Lower leg skin (tissue), 3 donors: ENCODE measurements at regions not wholly inside any gene's neighbourhood (a gene's known extent, or its start where the extent isn't known, plus 50 kb on each side); places are given as distances from the start of the nearest gene placed in this dataset.

ENCODE experiments used
- POLR2A ChIP-seq, 2 donors: fragments of 450-650 bp; IDR thresholded peaks; one replicate each; pipeline ENCODE4 v1.6.1; 2016 to 2017; ENCODE audit warnings: antibody characterized with exemption in 2 of 2, mild to moderate bottlenecking in 1 of 2, moderate library complexity in 1 of 2
- TF ChIP-seq, protein P1 (sequence below), 3 donors: fragments of 450-650 bp; IDR thresholded peaks; one replicate each; pipeline ENCODE4 v1.5.1; 2016; ENCODE audit warnings: antibody characterized with exemption in 3 of 3, mild to moderate bottlenecking in 3 of 3, moderate library complexity in 2 of 3

DNA sequence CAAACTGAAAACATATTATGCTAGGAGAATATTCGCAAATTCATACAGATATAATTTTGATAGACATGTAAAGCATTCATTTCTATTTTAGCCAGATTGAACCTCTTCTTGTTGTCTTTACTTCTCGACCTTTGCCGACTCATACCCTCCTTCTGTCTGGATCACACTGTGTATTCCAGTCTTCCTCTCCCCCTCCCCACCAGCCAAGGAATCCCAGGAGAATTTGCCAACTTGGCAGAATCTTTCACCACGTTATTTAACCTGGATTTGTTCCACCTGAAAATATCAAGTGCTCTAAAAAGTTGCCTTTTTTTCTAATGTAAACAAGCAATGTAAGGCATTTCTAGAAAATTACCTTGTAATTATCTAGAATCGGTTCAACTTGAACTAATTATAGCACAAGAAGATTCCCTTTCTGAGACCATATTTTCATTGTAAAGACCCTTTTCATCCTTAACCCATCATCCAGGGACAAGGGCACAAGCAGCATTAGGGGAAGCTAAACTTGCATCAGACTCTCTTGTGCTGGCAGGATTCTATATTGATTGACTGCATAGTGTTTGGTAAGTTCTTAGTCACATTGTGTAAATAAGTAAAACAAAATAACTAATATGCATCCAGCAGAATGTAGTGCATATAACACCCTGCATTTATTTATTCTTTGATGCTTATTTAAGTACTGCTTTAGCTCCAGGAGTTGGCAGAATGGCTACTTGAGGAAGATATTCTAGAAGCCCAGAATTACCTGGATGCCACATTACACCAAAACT, 1328.7 kb upstream of the NXPH2 start:
- TF ChIP-seq, protein P1, sequence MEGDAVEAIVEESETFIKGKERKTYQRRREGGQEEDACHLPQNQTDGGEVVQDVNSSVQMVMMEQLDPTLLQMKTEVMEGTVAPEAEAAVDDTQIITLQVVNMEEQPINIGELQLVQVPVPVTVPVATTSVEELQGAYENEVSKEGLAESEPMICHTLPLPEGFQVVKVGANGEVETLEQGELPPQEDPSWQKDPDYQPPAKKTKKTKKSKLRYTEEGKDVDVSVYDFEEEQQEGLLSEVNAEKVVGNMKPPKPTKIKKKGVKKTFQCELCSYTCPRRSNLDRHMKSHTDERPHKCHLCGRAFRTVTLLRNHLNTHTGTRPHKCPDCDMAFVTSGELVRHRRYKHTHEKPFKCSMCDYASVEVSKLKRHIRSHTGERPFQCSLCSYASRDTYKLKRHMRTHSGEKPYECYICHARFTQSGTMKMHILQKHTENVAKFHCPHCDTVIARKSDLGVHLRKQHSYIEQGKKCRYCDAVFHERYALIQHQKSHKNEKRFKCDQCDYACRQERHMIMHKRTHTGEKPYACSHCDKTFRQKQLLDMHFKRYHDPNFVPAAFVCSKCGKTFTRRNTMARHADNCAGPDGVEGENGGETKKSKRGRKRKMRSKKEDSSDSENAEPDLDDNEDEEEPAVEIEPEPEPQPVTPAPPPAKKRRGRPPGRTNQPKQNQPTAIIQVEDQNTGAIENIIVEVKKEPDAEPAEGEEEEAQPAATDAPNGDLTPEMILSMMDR (IDR thresholded peaks at IDR 0.05), result no peak
- TF ChIP-seq POLR2A (IDR thresholded peaks at IDR 0.05), result no peak
